Stimulated activated CD4-positive, alpha-beta T cell treated with anti-CD3 and anti-CD28 coated beads, Interleukin-1b, Interleukin-23, amount 100 ng/mL, for 4 hours (primary cell): ENCODE measurements at regions not wholly inside any gene's neighbourhood (a gene's known extent, or its start where the extent isn't known, plus 50 kb on each side); places are given as distances from the start of the nearest gene placed in this dataset.
"Not testable (repeated sequence)": the region's sequence is repeated elsewhere in the genome, so short reads cannot be mapped to it uniquely, and the experiment has no call there.

Source experiments
- DNase-seq, 2 donors: peaks; one replicate each; pipeline ENCODE4 v3.0.0-alpha.2; 2020; ENCODE audit warnings: low read depth in 2 of 2

DNA sequence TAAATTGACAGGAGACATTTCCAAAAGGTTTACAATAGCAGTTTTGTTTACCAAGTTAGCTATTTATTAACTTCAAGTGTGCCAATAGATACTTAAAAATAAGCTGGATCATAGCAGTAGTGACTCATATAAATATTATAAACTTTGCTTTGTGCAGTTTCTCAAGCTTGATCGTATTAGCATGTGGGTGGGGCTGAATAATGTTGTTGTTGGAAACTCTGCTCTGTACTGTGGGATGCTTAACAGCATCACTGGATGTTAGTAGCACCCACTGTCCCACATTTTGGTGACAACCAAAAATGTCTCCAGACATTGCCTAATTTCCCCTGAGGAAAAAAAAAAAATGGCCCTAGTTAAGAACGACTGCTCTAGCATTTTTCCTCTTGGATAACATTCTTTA lies 855.2 kb upstream of the ADGRL3 start:
- DNase-seq = no peak

- DNase-seq = no peak
Observed at GRCh38 chr4:60345392-60345791, 854.7 kb upstream of the ADGRL3 start.

- no peak for DNase-seq
Observed at GRCh38 chr4:60359746-60360367, 840.3 kb upstream of the ADGRL3 start.

- DNase-seq = no peak
Observed at GRCh38 chr4:60365176-60365575, 835.0 kb upstream of the ADGRL3 start.

- DNase-seq = no peak
Observed at GRCh38 chr4:60366661-60367060, 833.5 kb upstream of the ADGRL3 start.

- no peak for DNase-seq
Observed at GRCh38 chr4:60368986-60369385, 831.1 kb upstream of the ADGRL3 start.

- no peak for DNase-seq
Observed at GRCh38 chr4:60378010-60378409, 822.1 kb upstream of the ADGRL3 start.

DNA sequence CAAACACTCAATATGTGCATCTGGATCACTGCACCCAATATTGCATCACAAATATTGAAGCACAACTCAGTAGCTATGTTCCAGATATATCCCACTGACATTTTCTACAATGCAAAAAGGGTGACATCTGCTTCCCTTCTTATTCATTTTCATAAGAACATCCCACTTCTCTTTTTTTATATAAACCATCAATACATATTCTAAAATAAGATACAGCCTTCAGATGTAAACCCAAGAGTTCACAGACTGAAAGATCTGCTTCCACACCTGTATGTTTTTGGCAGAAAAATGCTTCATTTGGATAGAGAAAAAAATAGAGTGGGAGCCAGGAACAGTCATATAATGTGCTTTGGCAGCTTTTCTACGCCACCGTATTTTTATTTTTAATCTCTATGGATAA lies 815.6 kb upstream of the ADGRL3 start:
- no peak for DNase-seq

- DNase-seq = no peak
Observed at GRCh38 chr4:60389633-60390032, 810.5 kb upstream of the ADGRL3 start.

GRCh38 chr4:60396341-60397049 lies 803.6 kb upstream of the ADGRL3 start:
- no peak for DNase-seq

GRCh38 chr4:60400593-60400992 lies 799.5 kb upstream of the ADGRL3 start:
- no peak for DNase-seq

DNA sequence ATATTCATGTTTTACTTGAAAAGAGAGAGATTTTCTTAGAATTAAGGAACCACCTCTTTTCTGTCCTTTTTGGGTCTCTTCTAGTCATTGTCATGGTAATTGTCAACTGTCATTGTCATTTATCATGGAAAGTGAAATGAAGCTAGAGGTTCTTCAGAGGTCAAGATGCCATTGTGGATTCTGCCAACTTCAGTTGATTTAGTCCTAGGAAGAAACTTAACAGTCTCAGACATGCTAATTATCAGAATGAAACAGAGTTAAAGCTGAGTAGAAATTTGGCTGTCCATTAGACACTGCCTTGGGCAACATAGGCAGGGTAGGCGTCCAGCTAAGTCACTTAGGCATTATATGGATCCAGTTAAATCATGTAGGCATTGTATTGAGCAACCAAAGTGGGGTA lies 796.1 kb upstream of the ADGRL3 start:
- DNase-seq = no peak

DNA sequence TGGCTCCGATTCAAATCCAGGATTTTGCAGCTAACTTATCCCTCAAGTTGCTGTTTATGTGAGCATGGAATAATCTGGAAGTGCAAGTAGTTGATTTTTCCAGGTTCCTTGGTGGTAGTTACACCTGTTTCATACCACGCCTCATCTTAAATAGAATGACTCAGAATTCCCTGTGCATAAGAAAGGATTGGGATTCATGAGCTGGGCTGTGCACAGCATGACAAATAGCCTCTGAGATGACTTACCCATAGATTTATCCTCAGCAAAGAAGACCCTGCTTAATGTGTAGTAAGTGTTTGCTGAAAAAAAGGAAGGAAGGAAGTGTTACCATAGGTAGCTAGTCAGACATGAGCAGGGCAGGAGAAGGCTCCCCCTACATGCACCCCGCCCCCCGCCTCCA lies 777.7 kb upstream of the ADGRL3 start:
- no peak for DNase-seq

GRCh38 chr4:60423573-60424184 lies 776.4 kb upstream of the ADGRL3 start:
- not testable (repeated sequence) for DNase-seq

DNA sequence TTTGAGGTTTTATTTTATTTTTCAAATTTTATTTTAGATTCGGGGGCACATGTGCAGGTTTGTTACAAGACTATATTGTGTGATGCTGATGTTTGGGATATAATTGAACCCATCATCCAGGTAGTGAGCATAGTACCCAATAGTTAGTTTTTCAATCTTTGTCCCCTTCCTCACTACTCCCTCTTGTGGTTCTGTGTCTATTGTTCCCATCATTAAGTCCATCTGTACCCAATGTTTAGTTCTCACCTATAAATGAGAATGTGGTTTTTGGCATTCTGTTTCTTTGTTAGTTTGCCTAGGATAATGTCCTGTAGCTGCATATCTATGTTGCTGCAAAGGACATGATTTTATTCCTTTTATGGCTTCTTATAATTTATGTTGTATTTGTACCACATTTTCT lies 767.2 kb upstream of the ADGRL3 start:
- DNase-seq = no peak

GRCh38 chr4:60443068-60443467 lies 757.1 kb upstream of the ADGRL3 start:
- DNase-seq = no peak

- no peak for DNase-seq
Observed at GRCh38 chr4:60443796-60444195, 756.3 kb upstream of the ADGRL3 start.

GRCh38 chr4:60450054-60450453 lies 750.1 kb upstream of the ADGRL3 start:
- DNase-seq = no peak

DNA sequence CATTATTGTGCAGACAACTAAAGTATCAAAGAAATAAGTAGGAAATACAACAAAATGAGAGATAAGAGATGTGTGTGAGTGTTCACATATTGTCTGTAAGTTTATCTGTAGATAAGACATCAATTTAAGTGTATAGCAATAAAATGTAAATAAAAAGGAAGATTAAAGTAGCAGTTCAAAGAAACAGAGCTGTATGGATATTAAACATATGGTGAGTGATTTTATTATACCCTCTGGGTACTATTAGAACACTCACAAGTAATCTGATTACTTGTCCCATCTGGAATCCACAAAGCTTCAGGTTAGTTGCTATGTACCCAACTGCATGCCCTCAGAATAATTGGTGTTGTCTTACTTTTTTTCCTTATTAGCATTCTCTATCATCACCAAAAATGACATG lies 747.9 kb upstream of the ADGRL3 start:
- DNase-seq = no peak

GRCh38 chr4:60455380-60455779 lies 744.7 kb upstream of the ADGRL3 start:
- DNase-seq = no peak

DNA sequence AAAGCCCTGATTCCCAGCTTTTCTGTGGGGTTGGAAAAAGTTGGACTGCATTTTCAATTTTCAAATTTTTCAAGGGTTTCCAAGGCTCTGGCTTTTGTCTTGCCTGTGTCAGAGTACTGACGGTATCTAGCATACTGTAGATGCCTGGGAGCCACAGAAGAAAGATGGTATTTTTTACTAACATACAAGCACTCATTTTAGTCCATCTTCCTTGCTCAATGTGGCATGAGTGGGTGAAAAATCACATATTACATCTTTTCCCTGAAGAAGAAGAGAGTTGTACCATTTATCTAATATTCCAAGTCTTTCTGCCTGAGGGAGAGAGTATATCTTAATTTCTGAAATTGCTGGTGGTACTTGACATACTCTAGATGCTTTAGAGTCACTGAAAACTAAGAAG lies 738.6 kb upstream of the ADGRL3 start:
- no peak for DNase-seq

DNA sequence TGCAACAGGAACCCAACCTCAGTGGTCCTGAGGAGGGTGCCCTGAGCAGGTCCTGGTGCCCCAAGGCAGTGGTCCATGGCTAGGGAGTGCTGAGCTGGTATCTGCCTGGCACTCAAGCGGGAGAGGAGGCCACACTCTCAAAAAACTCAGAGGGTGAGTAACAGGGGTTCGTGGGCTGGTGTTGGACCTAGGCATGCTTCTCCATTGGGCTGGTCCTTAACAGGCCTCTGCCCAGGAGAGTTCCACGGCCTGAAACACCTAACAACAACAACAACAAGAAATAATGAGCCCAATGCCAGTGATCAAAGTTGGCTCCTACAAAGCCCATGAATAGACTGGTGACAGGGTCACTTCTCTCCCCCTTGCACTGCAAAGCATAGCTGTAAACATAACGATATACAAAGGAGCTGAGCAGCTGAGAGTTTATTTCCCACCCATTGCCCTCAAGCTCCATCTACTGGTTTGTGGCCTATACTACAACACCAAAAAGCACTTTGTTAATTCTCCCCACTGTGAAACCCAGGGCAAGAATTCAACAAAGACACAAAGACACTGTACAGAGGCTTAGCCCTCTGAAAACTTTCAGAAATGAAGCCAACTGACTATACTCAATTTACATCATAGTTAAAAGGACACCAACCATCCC lies 736.1 kb upstream of the ADGRL3 start:
- DNase-seq = no peak

- no peak for DNase-seq
Observed at GRCh38 chr4:60482921-60483351, 717.2 kb upstream of the ADGRL3 start.
